Stimulated activated CD4-positive, alpha-beta T cell treated with anti-CD3 and anti-CD28 coated beads, Interleukin-15, amount 100 ng/mL, for 24 hours (primary cell): ENCODE measurements at regions not wholly inside any gene's neighbourhood (a gene's known extent, or its start where the extent isn't known, plus 50 kb on each side); places are given as distances from the start of the nearest gene placed in this dataset.

ENCODE experiments used
- DNase-seq: peaks from one replicate; pipeline ENCODE4 v3.0.0-alpha.2; 2020

GRCh38 chr6:168227840-168228239 is 91.7 kb downstream of the DACT2 start:
- DNase-seq, result no peak

GRCh38 chr6:168226902-168227318 is 92.7 kb downstream of the DACT2 start:
- no peak for DNase-seq

- no peak for DNase-seq
Measured at GRCh38 chr6:168226061-168226752, 93.4 kb downstream of the DACT2 start.

GRCh38 chr6:168225471-168225911 is 94.1 kb downstream of the DACT2 start:
- no peak for DNase-seq

GRCh38 chr6:168223755-168224154 is 95.8 kb downstream of the DACT2 start:
- DNase-seq, result no peak

- DNase-seq, result no peak
Measured at GRCh38 chr6:168223150-168223549, 96.4 kb downstream of the DACT2 start.

GRCh38 chr6:168222115-168223043 is 97.2 kb downstream of the DACT2 start:
- DNase-seq, result no peak

- no peak for DNase-seq
Measured at GRCh38 chr6:168221497-168222079, 98.0 kb downstream of the DACT2 start.

- no peak for DNase-seq
Measured at GRCh38 chr6:168221000-168221399, 98.6 kb downstream of the DACT2 start.

GRCh38 chr6:168219804-168220203 is 99.8 kb downstream of the DACT2 start:
- no peak for DNase-seq

GRCh38 chr6:168218785-168219566 is 100.6 kb downstream of the DACT2 start:
- no peak for DNase-seq

- no peak for DNase-seq
Measured at GRCh38 chr6:168217880-168218537, 101.6 kb downstream of the DACT2 start.

- DNase-seq, result no peak
Measured at GRCh38 chr6:168217216-168217879, 102.2 kb downstream of the DACT2 start.

GRCh38 chr6:168216751-168217191 is 102.8 kb downstream of the DACT2 start:
- no peak for DNase-seq

GRCh38 chr6:168216117-168216516 is 103.5 kb downstream of the DACT2 start:
- DNase-seq, result no peak

- DNase-seq, result no peak
Measured at GRCh38 chr6:168215121-168215808, 104.3 kb downstream of the DACT2 start.

GRCh38 chr6:168214586-168215104 is 104.9 kb downstream of the DACT2 start:
- DNase-seq, result no peak

- no peak for DNase-seq
Measured at GRCh38 chr6:168213121-168213524, 106.5 kb downstream of the DACT2 start.

- no peak for DNase-seq
Measured at GRCh38 chr6:168212362-168212761, 107.2 kb downstream of the DACT2 start.

- no peak for DNase-seq
Measured at GRCh38 chr6:168211681-168212080, 107.9 kb downstream of the DACT2 start.
